ENCODE measurements at regions not wholly inside any gene's neighbourhood (a gene's known extent, or its start where the extent isn't known, plus 50 kb on each side); places are given as distances from the start of the nearest gene placed in this dataset.
"Not testable (repeated sequence)": the region's sequence is repeated elsewhere in the genome, so short reads cannot be mapped to it uniquely, and the experiment has no call there.

DNA sequence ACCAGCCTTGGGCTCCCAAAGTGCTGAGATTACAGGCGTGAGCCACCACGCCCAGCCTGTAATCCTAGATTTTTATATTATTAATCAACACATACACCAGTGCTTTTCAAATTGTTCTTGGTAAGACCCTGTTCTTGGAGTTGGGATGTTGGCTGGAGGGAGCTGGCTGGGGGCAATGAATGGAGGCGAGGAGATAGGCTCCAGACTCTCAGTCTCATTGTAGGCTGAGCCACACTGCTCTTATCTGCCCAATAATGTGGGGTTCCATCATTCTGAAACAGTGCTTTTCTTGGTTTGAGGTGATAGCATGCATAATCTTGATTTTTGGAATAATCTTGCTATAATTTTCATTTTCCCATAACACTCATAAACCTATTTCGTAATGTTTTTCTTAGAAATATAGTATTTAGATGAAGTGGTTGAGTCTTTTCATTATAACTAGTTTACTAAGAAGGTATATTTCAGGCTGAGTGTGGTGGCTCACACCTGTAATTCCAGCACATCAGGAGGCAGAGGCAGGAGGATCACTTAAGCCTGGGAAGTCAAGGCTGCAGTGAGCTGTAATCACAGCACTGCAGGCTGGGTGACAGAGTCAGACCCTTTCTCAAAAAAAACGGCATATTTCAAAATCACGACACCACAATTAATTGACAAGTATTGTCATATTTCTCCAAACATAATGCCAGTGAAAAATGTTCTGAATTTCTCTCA is 65.1 kb upstream of the LYZL2 start:
- 80 to 100% (median 90%) methylated on average over 1 to 6 of the region's 6 CpGs for WGBS, 10 experiments
- in situ Hi-C loops (cut with MboI; ENCODE audit: low pct_unique_long_range_greater_than_20kb in 2 of 9, low sequenced_read_pairs in 9 of 9, unreplicated experiment in 9 of 9) = no loop called here
- no peak for ATAC-seq (replicated peaks in 6 of 8)
- no peak overlapping the region for H3K4me3 ChIP-seq
- no peak overlapping the region for H3K27ac ChIP-seq
- no peaks in the 10 kb centered on the region for H3K4me1 ChIP-seq (replicated peaks in 1 of 2)

DNA sequence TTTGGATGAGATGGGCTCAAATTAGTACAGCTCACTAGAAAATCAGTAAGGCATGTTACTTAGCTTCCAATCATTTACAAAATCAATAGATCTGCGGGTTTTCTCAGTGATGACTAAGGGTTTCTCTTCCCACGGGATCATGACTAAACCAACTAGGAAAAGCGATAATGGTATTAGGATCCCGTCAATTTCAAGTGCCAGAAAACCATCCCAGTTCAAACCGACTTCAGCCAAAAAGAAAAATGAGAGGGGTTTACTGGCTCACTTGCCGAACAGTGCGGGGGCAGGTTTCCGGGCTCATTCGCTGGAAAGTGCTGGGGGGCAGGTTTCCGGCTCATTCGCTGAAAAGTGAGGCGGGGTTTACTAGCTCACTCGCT is 62.1 kb upstream of the LYZL2 start:
- peak in 4 of 8 experiments; percentile 22 to 50 (median 42) for ATAC-seq (replicated peaks in 6 of 8)
- no peak overlapping the region for H3K4me3 ChIP-seq
- H3K4me1 ChIP-seq (replicated peaks in 1 of 2) = no peaks in the 10 kb centered on the region
- in situ Hi-C loops (cut with MboI; ENCODE audit: low pct_unique_long_range_greater_than_20kb in 2 of 9, low sequenced_read_pairs in 9 of 9, unreplicated experiment in 9 of 9) = no loop called here
- 0 to 100% (median 86%) methylated on average over 1 to 9 of the region's 13 CpGs; no CpG with 5 or more reads in 2 of the 10 experiments for WGBS, 10 experiments
- H3K27ac ChIP-seq = no peak overlapping the region

DNA sequence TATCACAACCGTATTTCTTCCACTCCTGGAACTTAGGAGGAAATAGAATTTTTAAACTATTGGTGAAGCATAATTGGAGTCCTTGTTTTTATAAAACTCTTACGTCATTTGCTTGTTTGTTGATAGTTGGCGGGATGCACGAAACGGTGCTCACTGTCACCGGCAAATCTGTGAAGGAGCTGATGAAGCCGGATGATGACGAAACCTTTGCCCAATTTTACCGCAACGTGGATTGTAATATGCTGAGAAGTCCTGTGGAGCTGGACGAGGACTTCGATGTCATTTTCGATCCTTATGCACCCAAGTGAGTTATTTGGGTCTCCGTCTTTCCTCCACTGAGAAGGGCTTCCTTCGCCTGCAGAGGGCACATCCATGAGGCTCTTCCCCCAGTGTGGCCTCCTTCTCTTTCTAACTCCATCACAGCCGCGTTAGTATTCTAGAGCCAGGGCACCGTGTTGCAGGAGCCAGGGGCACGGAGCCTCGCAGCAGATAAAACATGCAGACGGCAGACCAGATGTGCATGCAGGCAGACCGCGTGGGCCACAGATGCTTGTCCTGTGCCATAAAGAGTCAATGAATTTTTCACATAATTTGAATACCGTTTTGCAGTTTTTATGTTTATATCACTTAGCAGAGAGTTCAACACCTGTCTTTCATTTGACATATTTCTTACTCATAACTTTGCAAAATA is 61.5 kb upstream of the LYZL2 start:
- H3K27ac ChIP-seq; H3K4me3 ChIP-seq; in situ Hi-C loops (cut with MboI; ENCODE audit: low pct_unique_long_range_greater_than_20kb in 2 of 9, low sequenced_read_pairs in 9 of 9, unreplicated experiment in 9 of 9); H3K4me1 ChIP-seq (replicated peaks in 1 of 2): not testable (repeated sequence)
- ATAC-seq (replicated peaks in 6 of 8) = peak in 3 of 8 experiments; percentile 49 to 84 (median 61)
- WGBS, 10 experiments = 21 to 100% (median 80%) methylated on average over 1 to 19 of the region's 24 CpGs; no CpG with 5 or more reads in 1 of the 10 experiments

DNA sequence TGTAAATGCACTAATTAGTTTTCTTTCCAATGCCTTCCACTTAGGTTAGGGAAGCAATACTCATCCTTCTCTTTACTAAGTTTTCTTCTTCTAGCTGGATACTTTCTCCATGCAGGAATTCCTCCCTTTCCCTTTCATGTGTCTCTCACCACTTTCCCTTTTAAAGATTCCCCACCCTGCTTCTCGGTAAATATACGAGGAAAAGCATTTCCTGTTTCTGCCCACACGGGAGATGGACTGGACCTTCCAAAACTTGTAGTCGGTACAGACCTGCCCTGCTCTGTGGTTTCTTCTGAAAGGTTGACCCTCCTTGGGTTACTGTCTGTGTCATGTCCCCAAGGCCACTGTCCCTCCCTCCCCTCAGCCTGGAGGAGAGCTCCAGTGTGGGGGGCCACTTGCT is 58.9 kb upstream of the LYZL2 start:
- in situ Hi-C loops (cut with MboI; ENCODE audit: low pct_unique_long_range_greater_than_20kb in 2 of 9, low sequenced_read_pairs in 9 of 9, unreplicated experiment in 9 of 9) = no loop called here
- H3K4me1 ChIP-seq (replicated peaks in 1 of 2) = no peaks in the 10 kb centered on the region
- no peak for ATAC-seq (replicated peaks in 6 of 8)
- no peak overlapping the region for H3K4me3 ChIP-seq
- 12 to 95% (median 84%) methylated on average over 2 to 4 of the region's 4 CpGs; no CpG with 5 or more reads in 1 of the 10 experiments for WGBS, 10 experiments
- no peak overlapping the region for H3K27ac ChIP-seq

DNA sequence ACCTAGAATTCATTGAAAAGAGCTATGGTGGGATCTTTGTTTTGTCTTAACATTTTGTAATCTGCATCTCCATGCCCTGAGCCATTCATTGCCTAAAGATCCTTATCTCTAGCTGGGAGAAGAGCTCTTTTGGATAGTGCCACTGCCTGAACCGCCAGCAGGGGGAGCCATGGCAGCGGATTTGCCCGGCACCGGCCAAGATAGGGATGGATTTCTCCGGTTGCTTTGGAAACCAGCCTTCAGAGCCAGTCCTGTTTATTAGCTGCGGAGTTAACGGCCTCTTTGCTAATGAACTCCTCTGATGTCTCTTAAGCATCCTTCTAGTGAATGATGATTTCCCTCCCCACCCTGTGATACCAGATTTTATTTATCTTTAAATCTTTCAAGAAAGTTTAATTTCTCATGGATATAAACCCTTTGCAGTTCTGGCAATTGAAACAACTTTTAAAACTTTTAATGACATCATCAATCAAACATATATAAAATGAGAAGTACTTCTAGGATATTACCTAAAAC is 58.2 kb upstream of the LYZL2 start:
- Histone ChIP-seq H3K4me1 (replicated peaks in 1 of 2) (no peaks in the 10 kb centered on the region), H3K27ac (no peak overlapping the region), H3K4me3 (no peak overlapping the region)
- in situ Hi-C loops (cut with MboI; ENCODE audit: low pct_unique_long_range_greater_than_20kb in 2 of 9, low sequenced_read_pairs in 9 of 9, unreplicated experiment in 9 of 9) = no loop called here
- peak; percentile 66 to 99 (median 94) for ATAC-seq (replicated peaks in 6 of 8)
- 0 to 8% (median 1%) methylated on average over 2 to 7 of the region's 7 CpGs; no CpG with 5 or more reads in 2 of the 10 experiments for WGBS, 10 experiments

DNA sequence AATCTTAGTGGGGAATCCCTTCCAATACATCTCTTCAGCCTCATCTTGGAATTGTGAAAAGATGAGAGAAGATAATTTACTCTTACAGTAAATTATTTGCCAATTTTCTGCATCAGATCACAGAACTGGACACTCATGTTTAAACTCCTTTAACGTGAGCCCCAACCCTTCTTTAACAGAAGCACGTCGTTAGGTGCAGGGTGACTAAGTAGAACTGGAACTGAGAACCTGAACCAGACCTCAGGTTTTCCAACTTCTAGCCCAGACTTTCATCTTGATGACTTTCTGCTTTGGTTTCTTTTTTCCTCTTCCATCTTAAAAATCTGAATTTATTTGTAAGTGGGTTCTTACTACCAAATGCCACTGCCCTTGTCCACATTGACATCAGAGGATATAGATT is 57.2 kb upstream of the LYZL2 start:
- no peak overlapping the region for H3K27ac ChIP-seq
- ATAC-seq (replicated peaks in 6 of 8) = no peak
- H3K4me3 ChIP-seq = no peak overlapping the region
- H3K4me1 ChIP-seq (replicated peaks in 1 of 2) = no peaks in the 10 kb centered on the region
- in situ Hi-C loops (cut with MboI; ENCODE audit: low pct_unique_long_range_greater_than_20kb in 2 of 9, low sequenced_read_pairs in 9 of 9, unreplicated experiment in 9 of 9) = no loop called here
- WGBS, 10 experiments = 0 to 100% (median 83%) methylated on average over 1 to 3 of the region's 3 CpGs; no CpG with 5 or more reads in 2 of the 10 experiments

DNA sequence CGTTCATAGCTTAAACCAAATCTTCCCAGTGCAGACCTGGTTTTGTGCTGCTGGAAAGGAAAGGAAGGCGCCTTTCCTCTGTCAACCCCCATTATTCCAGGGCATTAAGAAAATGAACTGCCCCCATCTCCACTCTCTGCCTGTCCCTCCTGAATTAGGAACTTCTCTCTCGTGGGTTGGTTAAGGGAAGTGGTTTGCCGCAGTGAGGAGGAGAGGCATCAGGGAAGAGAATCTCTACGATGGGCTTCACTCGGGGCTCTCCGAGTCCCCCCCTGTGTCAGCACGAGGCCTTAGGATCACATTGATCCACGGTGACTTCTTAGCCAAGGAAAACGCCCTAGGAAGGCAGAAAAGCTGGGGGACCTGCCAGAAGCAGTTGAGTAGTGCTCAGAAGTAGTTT is 53.9 kb upstream of the LYZL2 start:
- H3K27ac ChIP-seq = no peak overlapping the region
- in situ Hi-C loops (cut with MboI; ENCODE audit: low pct_unique_long_range_greater_than_20kb in 2 of 9, low sequenced_read_pairs in 9 of 9, unreplicated experiment in 9 of 9) = no loop called here
- WGBS, 10 experiments = 80 to 100% (median 91%) methylated on average over 1 to 7 of the region's 10 CpGs; no CpG with 5 or more reads in 3 of the 10 experiments
- H3K4me3 ChIP-seq = no peak overlapping the region
- H3K4me1 ChIP-seq (replicated peaks in 1 of 2) = peaks cover 0 to 5% of the 10 kb centered on the region in 2 donors
- ATAC-seq (replicated peaks in 6 of 8) = no peak

DNA sequence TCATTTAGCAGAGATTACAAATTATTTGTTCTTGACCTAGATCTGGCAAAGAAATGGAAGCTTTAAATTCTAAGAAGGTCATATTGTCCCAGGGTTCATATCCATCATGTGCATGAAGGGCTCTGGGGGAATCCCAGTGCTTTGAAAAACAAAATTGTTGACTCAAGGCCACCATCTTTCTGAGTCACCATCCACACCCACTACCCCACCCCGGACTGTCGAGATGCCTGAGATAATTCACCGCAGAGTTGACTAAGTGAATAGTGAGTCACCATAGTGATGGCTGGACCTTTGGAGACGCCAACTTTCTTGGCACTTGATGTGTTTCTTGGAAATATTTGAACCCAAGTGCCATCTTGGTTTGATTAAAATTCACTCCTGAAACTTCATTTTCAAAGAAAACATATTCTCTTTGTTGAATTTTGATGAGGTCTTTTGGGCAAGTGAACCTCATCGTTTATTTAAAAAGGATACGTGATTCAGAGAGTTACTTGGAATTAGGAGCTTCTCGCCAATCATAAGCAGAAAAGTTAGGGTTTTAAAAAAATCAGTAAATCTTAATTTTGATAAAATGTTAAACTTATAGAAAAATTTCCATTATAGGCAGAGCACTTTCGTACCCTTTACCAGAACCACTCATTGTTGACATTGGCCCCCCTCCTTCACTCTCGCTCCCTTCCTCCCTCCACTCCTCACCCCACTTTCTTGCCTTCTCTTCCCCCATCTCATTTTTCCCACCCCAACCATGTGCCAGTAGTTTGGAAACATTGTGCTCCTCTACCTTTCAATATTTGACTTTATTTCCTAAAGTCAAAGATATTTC is 53.0 kb upstream of the LYZL2 start:
- 16 to 100% (median 40%) methylated on average over 1 to 8 of the region's 9 CpGs; no CpG with 5 or more reads in 1 of the 10 experiments for WGBS, 10 experiments
- H3K27ac ChIP-seq; H3K4me1 ChIP-seq (replicated peaks in 1 of 2); H3K4me3 ChIP-seq; in situ Hi-C loops (cut with MboI; ENCODE audit: low pct_unique_long_range_greater_than_20kb in 2 of 9, low sequenced_read_pairs in 9 of 9, unreplicated experiment in 9 of 9): not testable (repeated sequence)
- peak in 6 of 8 experiments; percentile 27 to 100 (median 75) for ATAC-seq (replicated peaks in 6 of 8)

DNA sequence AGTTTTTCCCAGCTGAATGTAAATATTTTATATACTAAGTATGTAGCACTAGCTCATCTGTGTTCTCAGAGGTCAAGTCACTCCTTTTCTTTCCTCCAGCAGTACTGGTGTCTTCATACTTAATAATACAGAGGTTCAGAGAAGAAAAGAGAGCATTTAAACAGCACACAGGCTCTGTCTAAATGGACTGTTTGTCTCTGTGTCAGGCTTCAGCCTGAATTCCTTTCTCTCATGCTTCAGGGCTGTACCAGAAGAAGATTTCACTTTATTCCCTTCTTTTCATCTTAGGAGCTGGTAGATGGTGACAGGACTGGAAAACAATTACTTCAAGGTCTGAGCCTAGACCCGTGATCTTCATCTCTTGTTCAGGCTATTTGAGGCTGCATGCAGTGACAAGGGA is 51.4 kb upstream of the LYZL2 start:
- Histone ChIP-seq H3K27ac (no peak overlapping the region), H3K4me1 (replicated peaks in 1 of 2) (peaks cover 8 to 9% of the 10 kb centered on the region in 2 donors), H3K4me3 (no peak overlapping the region)
- in situ Hi-C loops (cut with MboI; ENCODE audit: low pct_unique_long_range_greater_than_20kb in 2 of 9, low sequenced_read_pairs in 9 of 9, unreplicated experiment in 9 of 9) = no loop called here
- peak in 2 of 8 experiments; percentile 50 to 68 for ATAC-seq (replicated peaks in 6 of 8)
- 0 to 100% (median 63%) methylated on average over 1 of the region's 1 CpG; no CpG with 5 or more reads in 1 of the 10 experiments for WGBS, 10 experiments
